RKO (cell line): ENCODE measurements at regions not wholly inside any gene's neighbourhood (a gene's known extent, or its start where the extent isn't known, plus 50 kb on each side); places are given as distances from the start of the nearest gene placed in this dataset.

Experiments used
- DNase-seq: peaks from one replicate; pipeline ENCODE4 v3.0.0-alpha.2; 2016; ENCODE audit warnings: low spot score

- no peak for DNase-seq
Measured at GRCh38 chr12:47558625-47559345, 147.0 kb downstream of the RPAP3 start.

DNA sequence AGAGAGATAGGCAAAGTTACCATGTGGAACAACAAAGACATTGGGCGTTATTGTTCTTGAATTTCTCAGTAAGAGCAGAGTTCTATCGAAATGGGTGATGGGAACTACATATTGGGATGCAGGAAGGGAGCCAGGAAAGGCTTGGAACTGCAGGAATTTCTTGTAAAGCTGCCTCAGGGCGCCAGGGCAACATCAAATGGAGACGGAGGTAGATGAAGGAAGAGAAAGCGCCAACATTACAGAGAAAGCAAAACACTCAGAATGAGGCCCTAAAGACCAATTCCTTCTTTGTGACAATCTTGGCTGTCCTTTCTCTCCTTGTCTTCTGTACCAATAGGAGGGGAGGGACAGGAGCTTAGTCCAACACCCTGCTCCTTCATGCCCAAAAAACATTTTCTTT lies 148.4 kb downstream of the RPAP3 start:
- DNase-seq, result no peak

DNA sequence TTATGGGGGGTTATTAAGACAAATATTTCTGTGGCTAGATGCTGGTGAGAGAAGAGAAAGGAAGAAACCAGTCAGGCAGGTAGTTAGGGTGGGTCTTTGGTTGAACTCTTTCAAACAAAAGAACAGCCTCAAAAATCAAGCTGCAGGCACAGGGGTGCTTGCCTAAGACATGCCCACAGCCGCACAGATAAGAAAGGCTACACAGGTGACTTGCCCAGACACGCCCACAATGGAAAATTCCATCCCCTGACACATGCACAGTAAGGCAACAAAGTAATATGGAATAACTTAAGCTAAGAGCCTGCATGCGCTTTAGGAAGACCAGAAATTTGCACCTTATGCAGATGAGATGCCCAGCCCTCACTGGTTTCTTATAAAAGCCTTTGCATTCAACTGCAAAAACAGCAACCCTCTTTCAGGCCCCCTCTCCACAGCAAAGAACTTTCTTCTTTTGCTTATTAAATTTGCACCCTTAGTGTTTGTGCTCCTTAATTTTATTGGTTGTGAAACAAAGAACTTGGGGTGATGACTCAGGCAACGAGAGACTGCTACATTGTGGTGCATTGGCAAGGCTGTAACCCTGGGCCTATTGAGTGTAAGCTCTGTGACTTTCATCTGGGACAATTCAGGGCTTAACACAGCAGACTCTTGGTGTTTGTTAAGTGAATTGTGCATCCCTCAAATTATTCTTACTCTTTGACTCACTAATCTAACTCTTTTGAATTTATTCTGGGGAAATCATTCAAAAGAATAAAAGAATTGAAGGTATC lies 149.4 kb downstream of the RPAP3 start:
- no peak for DNase-seq

DNA sequence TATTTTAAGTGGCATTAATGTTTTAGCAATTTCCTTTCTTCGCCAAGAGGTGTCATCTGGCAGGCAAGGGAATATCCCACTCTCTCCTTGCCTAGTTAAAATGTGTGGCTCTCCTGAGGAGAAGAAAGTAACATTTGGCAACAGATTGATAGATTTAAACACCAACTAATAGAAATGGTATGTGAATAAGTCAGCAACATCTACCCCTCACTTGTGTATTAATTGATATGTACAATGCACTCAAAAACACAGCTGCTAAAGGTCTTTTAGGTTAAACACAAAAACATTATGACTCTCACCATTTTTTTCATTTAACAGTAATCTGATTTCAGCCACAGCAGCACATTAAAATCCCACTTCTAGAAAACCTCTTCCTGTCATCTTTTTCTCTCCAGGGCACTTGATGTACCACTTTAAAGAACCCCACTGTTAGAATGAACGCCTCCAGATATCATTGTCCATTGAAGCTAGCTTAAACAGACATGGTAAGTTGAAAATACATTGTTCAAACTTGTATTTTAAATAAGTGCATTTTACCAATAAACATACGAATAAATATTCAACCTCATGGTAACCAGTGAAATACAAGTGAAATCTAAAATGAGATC lies 151.7 kb downstream of the RPAP3 start:
- DNase-seq, result no peak

DNA sequence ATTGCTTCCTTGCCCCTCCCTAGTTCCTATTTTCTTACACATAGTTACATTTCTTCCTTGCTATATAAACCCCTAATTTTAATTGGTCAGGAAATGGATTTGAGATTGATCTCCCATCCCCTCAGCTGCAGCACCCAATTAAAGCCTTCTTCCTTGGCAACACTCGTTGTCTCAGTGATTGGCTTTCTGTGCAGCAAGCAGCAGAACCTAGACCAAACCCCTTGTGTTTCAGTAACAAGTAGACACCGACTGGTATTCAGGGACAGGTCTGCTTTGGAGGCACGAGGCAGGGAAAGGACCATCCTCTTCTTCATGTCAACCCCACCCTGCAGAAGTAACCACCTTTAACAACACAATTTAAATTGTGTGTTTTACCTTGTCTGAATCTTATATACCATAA lies 152.6 kb downstream of the RPAP3 start:
- DNase-seq, result no peak

- peak; percentile 7 for DNase-seq
Measured at GRCh38 chr12:47551426-47551851, 154.4 kb downstream of the RPAP3 start.

- DNase-seq, result no peak
Measured at GRCh38 chr12:47549258-47549657, 156.6 kb downstream of the RPAP3 start.

DNA sequence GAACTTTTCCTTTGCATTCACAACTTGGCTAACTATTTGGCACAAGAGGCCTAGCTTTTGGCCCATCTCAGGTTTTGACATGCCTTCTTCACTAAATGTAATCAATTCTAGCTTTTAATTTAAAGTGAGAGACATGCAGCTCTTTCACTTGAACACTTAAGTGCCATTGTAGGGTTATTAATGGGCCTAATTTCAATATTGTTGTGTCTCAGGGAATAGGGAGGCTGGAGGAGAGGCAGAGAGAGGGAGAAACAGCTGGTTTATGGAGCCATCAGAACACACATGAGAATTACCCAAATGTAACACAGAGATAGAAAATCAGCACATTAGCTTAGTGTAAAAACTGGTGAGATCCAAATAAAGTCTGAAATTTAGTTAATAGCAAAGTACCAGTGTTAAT lies 157.4 kb downstream of the RPAP3 start:
- DNase-seq, result no peak

- peak; percentile 60 for DNase-seq
Measured at GRCh38 chr12:47547077-47547476, 158.8 kb downstream of the RPAP3 start.

- no peak for DNase-seq
Measured at GRCh38 chr12:47545938-47546609, 159.8 kb downstream of the RPAP3 start.

DNA sequence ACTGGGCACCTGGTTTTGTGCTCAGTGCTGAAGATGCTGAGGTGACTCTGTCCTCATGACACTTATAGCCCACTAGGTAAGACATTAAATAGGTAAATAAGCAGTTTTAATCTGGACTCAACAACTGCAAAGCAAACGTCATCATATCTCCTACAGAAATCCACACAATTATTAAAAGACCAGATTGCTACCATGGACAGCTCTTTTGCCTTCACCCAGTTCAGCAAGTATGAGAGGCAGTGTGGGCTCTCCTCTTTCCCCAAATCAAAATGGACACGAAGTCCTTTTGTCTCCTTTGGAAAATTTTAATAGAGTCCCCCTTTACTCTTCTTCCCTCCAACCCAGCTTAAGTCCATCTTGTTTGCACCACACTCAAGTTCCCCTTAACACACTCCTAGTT lies 171.1 kb downstream of the RPAP3 start:
- DNase-seq, result peak; percentile 26

DNA sequence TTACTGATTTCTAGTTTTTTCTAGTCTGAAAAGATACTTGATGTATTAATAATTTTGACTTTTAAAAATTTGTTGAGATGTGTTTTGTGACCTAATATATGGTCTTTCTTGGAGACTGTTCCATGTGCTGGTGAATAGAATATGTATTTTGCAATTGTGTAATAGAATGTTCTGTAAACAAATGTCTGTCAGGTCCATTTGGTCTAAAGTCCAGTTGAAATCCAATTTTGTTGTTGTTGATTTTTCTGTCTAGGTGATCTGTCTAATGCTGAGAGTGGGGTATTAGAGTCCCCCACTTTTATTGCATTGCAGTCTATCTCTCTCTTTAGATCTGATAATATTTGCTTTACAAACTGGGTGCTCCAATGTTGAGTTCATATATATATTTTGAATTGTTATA lies 175.8 kb downstream of the RPAP3 start:
- no peak for DNase-seq

GRCh38 chr12:47527816-47528215 lies 178.0 kb downstream of the RPAP3 start:
- DNase-seq, result no peak

- no peak for DNase-seq
Measured at GRCh38 chr12:47520029-47520428, 185.8 kb downstream of the RPAP3 start.

GRCh38 chr12:47517122-47517521 lies 188.7 kb downstream of the RPAP3 start:
- no peak for DNase-seq

DNA sequence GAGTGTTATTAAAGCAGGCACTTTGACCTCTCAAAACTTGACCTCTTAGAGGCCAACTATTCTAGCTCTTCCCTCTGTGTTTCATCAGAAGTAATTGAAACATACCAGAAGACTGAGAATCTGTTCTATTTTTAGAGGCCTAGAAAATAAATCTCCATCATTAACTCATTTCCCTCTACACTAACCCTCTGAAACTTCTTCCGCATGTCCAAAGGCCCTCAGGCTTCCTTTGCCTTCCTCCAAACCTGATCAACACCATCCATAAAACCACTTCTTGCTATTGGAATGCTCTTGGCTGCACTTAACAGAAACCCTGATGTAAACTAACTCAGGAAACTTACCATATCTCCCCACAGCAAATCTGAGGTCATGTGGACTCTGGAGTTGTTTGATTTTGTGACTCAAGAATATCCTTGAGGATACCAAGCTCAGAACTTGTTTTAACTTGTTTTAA lies 196.4 kb downstream of the RPAP3 start:
- no peak for DNase-seq

DNA sequence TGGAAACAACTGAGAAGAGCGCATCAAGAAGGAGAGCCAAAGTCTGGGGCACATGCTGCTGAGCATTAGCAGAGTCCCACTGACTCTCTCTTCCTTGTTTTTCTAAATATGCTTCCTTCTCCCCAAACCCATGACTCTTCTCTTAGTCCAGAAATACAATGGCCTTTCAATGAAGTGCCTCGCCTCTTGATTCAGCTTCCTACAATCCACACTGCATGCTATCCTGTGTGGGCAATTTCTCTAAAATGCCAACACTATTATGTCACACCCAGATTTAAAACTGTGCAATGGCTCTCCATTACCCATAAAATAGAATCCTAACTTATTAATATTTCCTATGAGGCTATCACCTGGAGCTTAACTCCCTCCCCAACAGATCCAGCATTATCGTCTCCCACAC lies 198.6 kb downstream of the RPAP3 start:
- no peak for DNase-seq

GRCh38 chr12:47504775-47505446 lies 200.9 kb downstream of the RPAP3 start:
- peak; percentile 37 for DNase-seq

- no peak for DNase-seq
Measured at GRCh38 chr12:47493801-47494200, 212.0 kb downstream of the RPAP3 start.

- no peak for DNase-seq
Measured at GRCh38 chr12:47491516-47492305, 214.1 kb downstream of the RPAP3 start.

DNA sequence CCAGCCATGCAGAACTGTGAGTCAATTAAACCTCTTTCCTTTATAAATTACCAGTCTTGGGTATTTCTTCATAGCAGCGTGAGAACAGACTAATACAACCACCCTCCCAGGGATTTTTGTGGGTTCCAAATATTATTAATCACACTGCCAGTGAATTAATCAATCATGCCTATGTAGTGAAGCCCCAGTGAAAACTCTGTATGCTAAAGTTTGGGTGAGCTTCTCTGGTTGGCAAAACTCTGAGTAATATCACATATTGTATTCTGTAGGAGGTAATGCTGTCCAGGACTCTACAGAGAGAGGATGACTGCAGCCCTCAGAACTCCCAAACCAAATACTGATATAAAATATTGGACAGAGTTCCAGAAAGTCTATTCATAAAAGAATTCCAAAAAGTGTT lies 216.9 kb downstream of the RPAP3 start:
- DNase-seq, result no peak
